H1 (cell line): ENCODE measurements at regions not wholly inside any gene's neighbourhood (a gene's known extent, or its start where the extent isn't known, plus 50 kb on each side); places are given as distances from the start of the nearest gene placed in this dataset.

Source experiments
- CTCF ChIA-PET: fragments of 300-600 bp; sonication (Branson Sonifier 250); formaldehyde crosslinking; loops from one replicate; lab custom pipeline; 2021; ENCODE audit not compliant: partially characterized antibody; lab: Charles Lee
- POLR2A ChIA-PET: fragments of 300-600 bp; sonication (Branson Sonifier 250); formaldehyde crosslinking; loops from one replicate; lab custom pipeline; 2021; ENCODE audit warnings: inconsistent platforms; ENCODE audit not compliant: partially characterized antibody; lab: Charles Lee
- DNase-seq, 2 experiments: peaks; one replicate each; pipeline versions ENCODE4 v3.0.0 to v3.0.0-alpha.2; 2010 to 2022; ENCODE audit warnings: low spot score in 2 of 2, low read depth in 1 of 2, mixed read lengths in 1 of 2
- FAIRE-seq: peaks from 2 replicates; lab custom pipeline; 2011; peaks lifted over from hg19 to GRCh38; lab: Jason Lieb, UNC
- H2AFZ ChIP-seq: 2 replicates; pipeline ENCODE4 v1.8.1; 2012; ENCODE audit warnings: low read length, inconsistent platforms
- H2AK5ac ChIP-seq: 2 replicates; pipeline ENCODE4 v1.6.1; 2013; ENCODE audit warnings: low read depth, low read length
- H2BK120ac ChIP-seq: replicated peaks from 2 replicates; pipeline ENCODE3; 2013; ENCODE audit warnings: low read depth, low read length, inconsistent platforms
- H2BK12ac ChIP-seq: 2 replicates; pipeline ENCODE4 v1.6.1; 2013; ENCODE audit warnings: low read depth, low read length
- H2BK15ac ChIP-seq: 2 replicates; pipeline ENCODE4 v1.6.1; 2013; ENCODE audit warnings: low read length
- H2BK20ac ChIP-seq: 2 replicates; pipeline ENCODE4 v1.6.1; 2013; ENCODE audit warnings: low read length
- H2BK5ac ChIP-seq: 2 replicates; pipeline ENCODE4 v1.6.1; 2013; ENCODE audit warnings: low read depth, low read length
- H3K14ac ChIP-seq: 2 replicates; pipeline ENCODE4 v1.6.1; 2013; ENCODE audit warnings: inconsistent platforms; ENCODE audit not compliant: insufficient read length
- H3K18ac ChIP-seq: 2 replicates; pipeline ENCODE4 v1.6.1; 2013; ENCODE audit warnings: low read length; ENCODE audit errors: extremely low read depth
- H3K23ac ChIP-seq: 2 replicates; pipeline ENCODE4 v1.6.1; 2013; ENCODE audit warnings: inconsistent platforms; ENCODE audit not compliant: insufficient read length
- H3K23me2 ChIP-seq: 2 replicates; pipeline ENCODE4 v1.6.1; 2013; ENCODE audit warnings: low read depth, low read length
- H3K27ac ChIP-seq: 2 replicates; pipeline ENCODE4 v1.6.1; 2011; ENCODE audit warnings: low read depth, low read length, inconsistent platforms
- H3K27me3 ChIP-seq, 4 experiments: replicated peaks in 1 of 4; 1 replicate in 1 of 4; 2 replicates in 3 of 4; pipeline versions ENCODE4 v1.6.1 to v1.8.1; 2011 to 2013; ENCODE audit warnings: low read length in 3 of 4, mild to moderate bottlenecking in 3 of 4, inconsistent platforms in 2 of 4, mixed read lengths in 2 of 4, moderate library complexity in 1 of 4; ENCODE audit not compliant: control insufficient read depth in 3 of 4, insufficient read depth in 3 of 4; ENCODE audit errors: extremely low read depth in 1 of 4
- H3K36me3 ChIP-seq, 4 experiments: 2 replicates each; pipeline versions ENCODE4 v1.6.1 to v1.8.1; 2011 to 2013; ENCODE audit warnings: mild to moderate bottlenecking in 4 of 4, low read length in 3 of 4, moderate library complexity in 2 of 4, control low read depth in 1 of 4, inconsistent platforms in 1 of 4; ENCODE audit not compliant: insufficient read depth in 4 of 4, control insufficient read depth in 2 of 4
- H3K4ac ChIP-seq: replicated peaks from 2 replicates; pipeline ENCODE3; 2013; ENCODE audit warnings: low read length, low read depth, mixed read lengths, inconsistent platforms; ENCODE audit not compliant: insufficient read length
- H3K4me1 ChIP-seq, 4 experiments: replicated peaks in 1 of 4; 1 replicate in 1 of 4; 2 replicates in 3 of 4; pipeline versions ENCODE4 v1.6.1 to v1.8.1; 2011 to 2013; ENCODE audit warnings: low read length in 3 of 4, inconsistent platforms in 2 of 4, mixed read lengths in 1 of 4; ENCODE audit not compliant: insufficient read depth in 4 of 4, control insufficient read depth in 3 of 4
- H3K4me2 ChIP-seq, 2 experiments: 2 replicates each; pipeline versions ENCODE4 v1.6.1 to v1.8.1; 2011 to 2013; ENCODE audit warnings: low read depth in 2 of 2, low read length in 2 of 2, control low read depth in 1 of 2, inconsistent platforms in 1 of 2, mild to moderate bottlenecking in 1 of 2; ENCODE audit not compliant: insufficient read depth in 1 of 2
- H3K4me3 ChIP-seq, 4 experiments: fragments of 200-600, 300-600 bp in 1 of 4; sonication (generic), shearing (Covaris generic), sonication (Bioruptor Twin) in 1 of 4; 2 replicates each; pipeline versions ENCODE4 v1.5.1 to v1.8.1; 2011 to 2016; ENCODE audit warnings: low read length in 4 of 4, low read depth in 3 of 4, control low read depth in 2 of 4, inconsistent platforms in 2 of 4, mild to moderate bottlenecking in 2 of 4, mixed read lengths in 1 of 4, moderate library complexity in 1 of 4; ENCODE audit not compliant: insufficient read depth in 2 of 4; ENCODE audit errors: extremely low read depth in 1 of 4
- H3K56ac ChIP-seq: replicated peaks from 2 replicates; pipeline ENCODE3; 2013; ENCODE audit warnings: low read depth, mild to moderate bottlenecking, mixed read lengths, low read length, inconsistent platforms; ENCODE audit not compliant: insufficient read length
- H3K79me1 ChIP-seq: 2 replicates; pipeline ENCODE4 v1.6.1; 2013; ENCODE audit warnings: low read depth, low read length, control low read depth
- H3K79me2 ChIP-seq, 2 experiments: 2 replicates each; pipeline versions ENCODE4 v1.6.1 to v1.8.1; 2012 to 2013; ENCODE audit warnings: low read length in 2 of 2, mild to moderate bottlenecking in 2 of 2, inconsistent platforms in 1 of 2; ENCODE audit not compliant: insufficient read depth in 2 of 2, control insufficient read depth in 1 of 2
- H3K9ac ChIP-seq, 4 experiments: replicated peaks in 1 of 4; 1 replicate in 1 of 4; 2 replicates in 3 of 4; pipeline versions ENCODE4 v1.6.1 to v1.8.1; 2011 to 2013; ENCODE audit warnings: low read depth in 3 of 4, low read length in 3 of 4, control low read depth in 2 of 4, mild to moderate bottlenecking in 2 of 4, moderate library complexity in 2 of 4, inconsistent platforms in 1 of 4; ENCODE audit errors: extremely low read depth in 1 of 4
- H3K9me3 ChIP-seq, 2 experiments: 2 replicates each; pipeline versions ENCODE4 v1.6.1 to v1.8.1; 2012 to 2013; ENCODE audit warnings: mild to moderate bottlenecking in 2 of 2, moderate library complexity in 2 of 2, control low read depth in 1 of 2, inconsistent platforms in 1 of 2, low read depth in 1 of 2, low read length in 1 of 2, mixed read lengths in 1 of 2; ENCODE audit not compliant: insufficient read depth in 2 of 2
- H4K20me1 ChIP-seq, 2 experiments: replicated peaks in 1 of 2; 2 replicates each; pipeline versions ENCODE3 to v1.8.1; 2011 to 2013; ENCODE audit warnings: inconsistent platforms in 2 of 2, low read length in 2 of 2, mild to moderate bottlenecking in 1 of 2; ENCODE audit not compliant: insufficient read depth in 2 of 2, control insufficient read depth in 1 of 2
- H4K5ac ChIP-seq: 2 replicates; pipeline ENCODE4 v1.6.1; 2013; ENCODE audit warnings: low read length, low read depth, mixed read lengths, inconsistent platforms; ENCODE audit not compliant: insufficient read length
- H4K8ac ChIP-seq: 2 replicates; pipeline ENCODE4 v1.8.0; 2013; ENCODE audit warnings: mild to moderate bottlenecking, moderate library complexity, low read length, inconsistent platforms; ENCODE audit not compliant: insufficient read depth; ENCODE audit errors: extremely low read depth
- H4K91ac ChIP-seq: replicated peaks from 2 replicates; pipeline ENCODE3; 2013; ENCODE audit warnings: low read length, mixed read lengths, inconsistent platforms; ENCODE audit not compliant: insufficient read length
- ASH2L ChIP-seq: fragments of 200-600, 300-600 bp; sonication (generic); IDR thresholded peaks from one replicate; pipeline ENCODE4 v1.7.1; 2017; ENCODE audit warnings: low read length
- GTF2F1 ChIP-seq: IDR thresholded peaks from 2 replicates; pipeline ENCODE4 v1.6.1; 2012; ENCODE audit warnings: low read depth, low read length, improper control_type of control experiment, borderline replicate concordance
- RAD21 ChIP-seq, 2 experiments: IDR thresholded peaks in 1 of 2; conservative IDR thresholded peaks in 1 of 2; 2 replicates each; pipeline ENCODE4 v1.6.1; 2011; ENCODE audit warnings: low read depth in 2 of 2, low read length in 2 of 2, improper control_type of control experiment in 1 of 2, inconsistent platforms in 1 of 2, mild to moderate bottlenecking in 1 of 2, moderate library complexity in 1 of 2
- SP4 ChIP-seq: IDR thresholded peaks from 2 replicates; pipeline ENCODE4 v1.6.1; 2012; ENCODE audit warnings: low read length, inconsistent platforms
- WGBS, 2 experiments: shearing (Covaris generic) in 1 of 2; methylation state at CpG; one replicate each; pipeline versions ENCODE4 v1.1.6 to v1.1.7; 2013 to 2015; ENCODE audit warnings: low lambda C conversion rate in 2 of 2, mixed read lengths in 2 of 2, inconsistent platforms in 1 of 2, low coverage in 1 of 2, missing lambda C conversion rate in 1 of 2; ENCODE audit not compliant: insufficient replicate concordance in 2 of 2, insufficient coverage in 1 of 2, insufficient read length in 1 of 2; ENCODE audit errors: extremely low coverage in 1 of 2, missing lambda C conversion rate in 1 of 2; 5-methylcytosine and 5-hydroxymethylcytosine counted together
- TF ChIP-seq, protein P1 (sequence below), 3 experiments: IDR thresholded peaks; 1 replicate in 2 of 3; 2 replicates in 1 of 3; pipeline versions ENCODE4 v1.5.1 to v1.6.1; 2011; ENCODE audit warnings: low read length in 3 of 3, mild to moderate bottlenecking in 3 of 3, inconsistent platforms in 2 of 3, low read depth in 1 of 3, moderate library complexity in 1 of 3; ENCODE audit not compliant: insufficient read depth in 1 of 3; ENCODE audit errors: control extremely low read depth in 1 of 3

DNA sequence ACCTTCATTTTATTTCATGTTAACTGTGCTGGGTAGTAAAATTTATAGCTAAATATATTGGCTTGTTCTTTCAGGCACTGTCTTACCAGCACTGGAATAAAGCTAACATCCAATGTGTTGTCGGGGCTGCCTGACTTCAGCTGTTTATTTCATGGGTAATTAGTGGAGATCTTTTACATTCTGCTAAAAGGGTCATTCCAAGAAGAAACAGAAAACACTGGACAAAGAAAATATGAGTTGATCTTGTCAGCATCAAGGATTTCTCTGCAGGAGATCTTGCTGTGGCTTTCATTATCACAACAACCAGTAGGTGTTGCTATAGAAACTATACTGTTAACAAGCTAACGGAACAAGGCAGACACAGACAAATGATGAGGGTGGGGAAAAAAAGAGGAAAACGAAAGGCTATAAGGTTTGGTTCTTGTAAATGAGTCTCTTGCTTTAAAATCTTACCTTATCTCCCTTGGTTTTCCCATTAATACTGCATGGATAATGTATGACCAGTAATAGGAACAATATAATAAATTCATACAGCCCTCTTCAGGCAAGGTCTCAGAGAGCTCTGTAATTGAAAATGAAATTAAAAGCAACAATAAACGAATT lies 206.8 kb downstream of the SIM1 start:
- H3K79me1 ChIP-seq, result no peaks in the 10 kb centered on the region
- no peak overlapping the region for H2BK12ac ChIP-seq
- H3K4ac ChIP-seq, result no peak overlapping the region
- H4K8ac ChIP-seq, result no peak overlapping the region
- H2BK15ac ChIP-seq, result no peak overlapping the region
- H3K27me3 ChIP-seq, result no peaks in the 10 kb centered on the region
- H3K14ac ChIP-seq, result no peak overlapping the region
- no peak overlapping the region for H3K9ac ChIP-seq
- no peak overlapping the region for H4K91ac ChIP-seq
- no peaks in the 10 kb centered on the region for H3K36me3 ChIP-seq
- H3K4me3 ChIP-seq, result no peak overlapping the region
- no peak overlapping the region for H2BK120ac ChIP-seq
- H2BK20ac ChIP-seq, result no peak overlapping the region
- no peaks in the 10 kb centered on the region for H4K20me1 ChIP-seq
- no peaks in the 10 kb centered on the region for H3K9me3 ChIP-seq
- CTCF ChIA-PET, result interaction anchor here (0.9 to 1.7 kb wide), 7 partner anchors 9 to 187 kb away, joined by 3 to 10 read pairs (median 3); no protein-coding TSS in a partner anchor
- H3K27ac ChIP-seq, result no peak overlapping the region
- H4K5ac ChIP-seq, result no peak overlapping the region
- no peak overlapping the region for H2AFZ ChIP-seq
- H2AK5ac ChIP-seq, result no peak overlapping the region
- H3K23me2 ChIP-seq, result no peaks in the 10 kb centered on the region
- no peak overlapping the region for H3K4me2 ChIP-seq
- TF ChIP-seq, protein P1, sequence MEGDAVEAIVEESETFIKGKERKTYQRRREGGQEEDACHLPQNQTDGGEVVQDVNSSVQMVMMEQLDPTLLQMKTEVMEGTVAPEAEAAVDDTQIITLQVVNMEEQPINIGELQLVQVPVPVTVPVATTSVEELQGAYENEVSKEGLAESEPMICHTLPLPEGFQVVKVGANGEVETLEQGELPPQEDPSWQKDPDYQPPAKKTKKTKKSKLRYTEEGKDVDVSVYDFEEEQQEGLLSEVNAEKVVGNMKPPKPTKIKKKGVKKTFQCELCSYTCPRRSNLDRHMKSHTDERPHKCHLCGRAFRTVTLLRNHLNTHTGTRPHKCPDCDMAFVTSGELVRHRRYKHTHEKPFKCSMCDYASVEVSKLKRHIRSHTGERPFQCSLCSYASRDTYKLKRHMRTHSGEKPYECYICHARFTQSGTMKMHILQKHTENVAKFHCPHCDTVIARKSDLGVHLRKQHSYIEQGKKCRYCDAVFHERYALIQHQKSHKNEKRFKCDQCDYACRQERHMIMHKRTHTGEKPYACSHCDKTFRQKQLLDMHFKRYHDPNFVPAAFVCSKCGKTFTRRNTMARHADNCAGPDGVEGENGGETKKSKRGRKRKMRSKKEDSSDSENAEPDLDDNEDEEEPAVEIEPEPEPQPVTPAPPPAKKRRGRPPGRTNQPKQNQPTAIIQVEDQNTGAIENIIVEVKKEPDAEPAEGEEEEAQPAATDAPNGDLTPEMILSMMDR (IDR thresholded peaks at IDR 0.05; ENCODE audit: control extremely low read depth in 1 of 3, insufficient read depth in 1 of 3, low read depth in 1 of 3, low read length in 3 of 3), result peak in 1 of 3 experiments; percentile 28; a peak in 1 of 4 replicates
- TF ChIP-seq ASH2L, result no peak
- no peak for TF ChIP-seq SP4
- TF ChIP-seq RAD21 (IDR thresholded peaks at IDR 0.05 in 1 of 2, conservative IDR thresholded peaks at IDR 0.05 in 1 of 2; ENCODE audit: low read depth in 2 of 2, low read length in 2 of 2), result peak; percentile 15 to 31; a peak in 3 of 4 replicates
- TF ChIP-seq GTF2F1, result no peak
- DNase-seq (no peak), FAIRE-seq (peak; percentile 63)
- no peaks in the 10 kb centered on the region for H3K79me2 ChIP-seq
- POLR2A ChIA-PET, result no interaction called here
- H2BK5ac ChIP-seq, result no peak overlapping the region
- 55% methylated on average over 4 of the region's 4 CpGs; no CpG with 5 or more reads in 1 of the 2 experiments for WGBS, 2 experiments
- no peak overlapping the region for H3K18ac ChIP-seq
- no peak overlapping the region for H3K56ac ChIP-seq
- peaks cover 0 to 2% (median 0%) of the 10 kb centered on the region in 4 experiments; a peak in 2 of 7 replicates for H3K4me1 ChIP-seq
- no peak overlapping the region for H3K23ac ChIP-seq
